Endometrium (tissue), 2 donors: ENCODE measurements at regions not wholly inside any gene's neighbourhood (a gene's known extent, or its start where the extent isn't known, plus 50 kb on each side); places are given as distances from the start of the nearest gene placed in this dataset.

Experiments used
- FAIRE-seq: peaks from 2 replicates; lab custom pipeline; 2012; peaks lifted over from hg19 to GRCh38; lab: Jason Lieb, UNC
- donor health status: control.
- donor health status: control.

GRCh38 chr5:96094904-96095303, 133.3 kb upstream of the ELL2 start:
- FAIRE-seq, result no peak

- FAIRE-seq, result no peak
These were observed 132.3 kb upstream of the ELL2 start for GRCh38 chr5:96093890-96094381.

- no peak for FAIRE-seq
These were observed 131.7 kb upstream of the ELL2 start for GRCh38 chr5:96093340-96093739.

- FAIRE-seq, result no peak
These were observed 130.2 kb upstream of the ELL2 start for GRCh38 chr5:96091874-96092273.

GRCh38 chr5:96090215-96090614, 128.6 kb upstream of the ELL2 start:
- no peak for FAIRE-seq

- no peak for FAIRE-seq
These were observed 127.3 kb upstream of the ELL2 start for GRCh38 chr5:96088706-96089498.

- FAIRE-seq, result no peak
These were observed 126.3 kb upstream of the ELL2 start for GRCh38 chr5:96087939-96088338.

- no peak for FAIRE-seq
These were observed 123.3 kb upstream of the ELL2 start for GRCh38 chr5:96084874-96085506.

- no peak for FAIRE-seq
These were observed 121.8 kb upstream of the ELL2 start for GRCh38 chr5:96083361-96083881.

GRCh38 chr5:96081276-96081858, 119.7 kb upstream of the ELL2 start:
- FAIRE-seq, result no peak

GRCh38 chr5:96080557-96080956, 118.9 kb upstream of the ELL2 start:
- FAIRE-seq, result no peak

- no peak for FAIRE-seq
These were observed 118.3 kb upstream of the ELL2 start for GRCh38 chr5:96079962-96080361.

GRCh38 chr5:96079075-96079474, 117.4 kb upstream of the ELL2 start:
- no peak for FAIRE-seq

GRCh38 chr5:96076451-96076850, 114.8 kb upstream of the ELL2 start:
- no peak for FAIRE-seq

- FAIRE-seq, result no peak
These were observed 114.1 kb upstream of the ELL2 start for GRCh38 chr5:96075579-96076289.

GRCh38 chr5:96074870-96075269, 113.2 kb upstream of the ELL2 start:
- FAIRE-seq, result no peak

GRCh38 chr5:96074460-96074859, 112.8 kb upstream of the ELL2 start:
- no peak for FAIRE-seq

GRCh38 chr5:96072791-96073165, 111.1 kb upstream of the ELL2 start:
- FAIRE-seq, result no peak

GRCh38 chr5:96072138-96072790, 110.6 kb upstream of the ELL2 start:
- no peak for FAIRE-seq

- no peak for FAIRE-seq
These were observed 109.1 kb upstream of the ELL2 start for GRCh38 chr5:96070622-96071225.

GRCh38 chr5:96067894-96068614, 106.4 kb upstream of the ELL2 start:
- no peak for FAIRE-seq
